ENCODE measurements at regions not wholly inside any gene's neighbourhood (a gene's known extent, or its start where the extent isn't known, plus 50 kb on each side); places are given as distances from the start of the nearest gene placed in this dataset.
"Not testable (repeated sequence)": the region's sequence is repeated elsewhere in the genome, so short reads cannot be mapped to it uniquely, and the experiment has no call there.

GRCh38 chr10:63033616-63034185, 99.4 kb upstream of the NRBF2 start:
- POLR2A ChIA-PET; CTCF ChIA-PET; H3K36me3 Mint-ChIP-seq (ENCODE audit: low read depth): not testable (repeated sequence)

GRCh38 chr10:63030536-63030935, 102.6 kb upstream of the NRBF2 start:
- H3K9me3 Mint-ChIP-seq (ENCODE audit: insufficient read depth) = peaks cover 3% of the 10 kb centered on the region

More at GRCh38 chr10:63033616-63034185, 99.4 kb upstream of the NRBF2 start:
- not testable (repeated sequence) for H3K27ac Mint-ChIP-seq; ATAC-seq; H3K9me3 Mint-ChIP-seq (ENCODE audit: insufficient read depth); H3K27me3 Mint-ChIP-seq (ENCODE audit: low read depth); H3K4me1 Mint-ChIP-seq (ENCODE audit: low read depth); DNase-seq; H3K4me3 Mint-ChIP-seq

GRCh38 chr10:63027531-63027930, 105.6 kb upstream of the NRBF2 start:
- ChIA-PET POLR2A (no interaction called here), CTCF (no interaction called here)
- H3K27ac Mint-ChIP-seq = no peak overlapping the region
- H3K27me3 Mint-ChIP-seq (ENCODE audit: low read depth) = peaks cover 4% of the 10 kb centered on the region
- DNase-seq (no peak), ATAC-seq (no peak)
- H3K36me3 Mint-ChIP-seq (ENCODE audit: low read depth) = no peaks in the 10 kb centered on the region
- H3K4me1 Mint-ChIP-seq (ENCODE audit: low read depth) = no peaks in the 10 kb centered on the region
- no peak overlapping the region for H3K4me3 Mint-ChIP-seq
- H3K9me3 Mint-ChIP-seq (ENCODE audit: insufficient read depth) = no peaks in the 10 kb centered on the region

More at GRCh38 chr10:63030536-63030935, 102.6 kb upstream of the NRBF2 start:
- Mint-ChIP-seq H3K27ac (no peak overlapping the region), H3K4me3 (no peak overlapping the region), H3K4me1 (ENCODE audit: low read depth) (no peaks in the 10 kb centered on the region), H3K27me3 (ENCODE audit: low read depth) (peaks cover 4% of the 10 kb centered on the region), H3K36me3 (ENCODE audit: low read depth) (no peaks in the 10 kb centered on the region)
- DNase-seq (no peak), ATAC-seq (no peak)
- CTCF ChIA-PET = no interaction called here
- POLR2A ChIA-PET = no interaction called here

GRCh38 chr10:63021225-63021624, 111.9 kb upstream of the NRBF2 start:
- H3K36me3 Mint-ChIP-seq (ENCODE audit: low read depth) = no peaks in the 10 kb centered on the region
- no peak for ATAC-seq
- H3K27ac Mint-ChIP-seq = no peak overlapping the region
- DNase-seq = no peak
- ChIA-PET CTCF (no interaction called here), POLR2A (no interaction called here)
- H3K27me3 Mint-ChIP-seq (ENCODE audit: low read depth) = peaks cover 2% of the 10 kb centered on the region
- H3K9me3 Mint-ChIP-seq (ENCODE audit: insufficient read depth) = no peaks in the 10 kb centered on the region
- no peaks in the 10 kb centered on the region for H3K4me1 Mint-ChIP-seq (ENCODE audit: low read depth)
- H3K4me3 Mint-ChIP-seq = no peak overlapping the region

GRCh38 chr10:63013755-63014154, 119.4 kb upstream of the NRBF2 start:
- CTCF ChIA-PET = no interaction called here
- peaks cover 7% of the 10 kb centered on the region for H3K27me3 Mint-ChIP-seq (ENCODE audit: low read depth)
- POLR2A ChIA-PET = interaction anchor here (0.5 kb wide), 1 partner anchor 1830 kb away, joined by 3 read pairs; no protein-coding TSS in a partner anchor
- no peaks in the 10 kb centered on the region for H3K36me3 Mint-ChIP-seq (ENCODE audit: low read depth)
- DNase-seq (no peak), ATAC-seq (no peak)
- no peak overlapping the region for H3K4me3 Mint-ChIP-seq
- H3K4me1 Mint-ChIP-seq (ENCODE audit: low read depth) = no peaks in the 10 kb centered on the region
- no peak overlapping the region for H3K27ac Mint-ChIP-seq
- H3K9me3 Mint-ChIP-seq (ENCODE audit: insufficient read depth) = no peaks in the 10 kb centered on the region

- Mint-ChIP-seq H3K9me3 (ENCODE audit: insufficient read depth) (no peaks in the 10 kb centered on the region), H3K4me1 (ENCODE audit: low read depth) (no peaks in the 10 kb centered on the region), H3K36me3 (ENCODE audit: low read depth) (no peaks in the 10 kb centered on the region), H3K4me3 (no peak overlapping the region), H3K27ac (no peak overlapping the region), H3K27me3 (ENCODE audit: low read depth) (peaks cover 7% of the 10 kb centered on the region)
- ATAC-seq (no peak), DNase-seq (no peak)
- POLR2A ChIA-PET = no interaction called here
- CTCF ChIA-PET = no interaction called here
These were observed 120.5 kb upstream of the NRBF2 start for GRCh38 chr10:63012623-63013022.

- DNase-seq = no peak
- Mint-ChIP-seq H3K27me3 (ENCODE audit: low read depth) (peaks cover 12% of the 10 kb centered on the region), H3K27ac (no peak overlapping the region), H3K4me3 (no peak overlapping the region), H3K4me1 (ENCODE audit: low read depth) (no peaks in the 10 kb centered on the region), H3K36me3 (ENCODE audit: low read depth) (no peaks in the 10 kb centered on the region), H3K9me3 (ENCODE audit: insufficient read depth) (no peaks in the 10 kb centered on the region)
- POLR2A ChIA-PET = no interaction called here
- ATAC-seq = no peak
- CTCF ChIA-PET = no interaction called here
These were observed 122.9 kb upstream of the NRBF2 start for GRCh38 chr10:63010203-63010602.

GRCh38 chr10:63008491-63008890, 124.6 kb upstream of the NRBF2 start:
- Mint-ChIP-seq H3K27me3 (ENCODE audit: low read depth) (peaks cover 10% of the 10 kb centered on the region), H3K4me3 (no peak overlapping the region), H3K9me3 (ENCODE audit: insufficient read depth) (no peaks in the 10 kb centered on the region), H3K4me1 (ENCODE audit: low read depth) (no peaks in the 10 kb centered on the region), H3K36me3 (ENCODE audit: low read depth) (no peaks in the 10 kb centered on the region), H3K27ac (no peak overlapping the region)
- DNase-seq = no peak
- ChIA-PET POLR2A (no interaction called here), CTCF (no interaction called here)
- no peak for ATAC-seq

GRCh38 chr10:63007112-63007511, 126.0 kb upstream of the NRBF2 start:
- Mint-ChIP-seq H3K36me3 (ENCODE audit: low read depth) (no peaks in the 10 kb centered on the region), H3K9me3 (ENCODE audit: insufficient read depth) (no peaks in the 10 kb centered on the region), H3K4me1 (ENCODE audit: low read depth) (no peaks in the 10 kb centered on the region), H3K4me3 (no peak overlapping the region), H3K27me3 (ENCODE audit: low read depth) (peaks cover 11% of the 10 kb centered on the region), H3K27ac (no peak overlapping the region)
- ChIA-PET POLR2A (no interaction called here), CTCF (no interaction called here)
- DNase-seq (no peak), ATAC-seq (no peak)

GRCh38 chr10:63005246-63005645, 127.9 kb upstream of the NRBF2 start:
- ChIA-PET CTCF (interaction anchor here (0.9 to 1.9 kb wide), 4 partner anchors 79 to 715 kb away, joined by 3 to 5 read pairs (median 3); no protein-coding TSS in a partner anchor), POLR2A (no interaction called here)
- Mint-ChIP-seq H3K27me3 (ENCODE audit: low read depth) (peaks cover 12% of the 10 kb centered on the region), H3K27ac (no peak overlapping the region), H3K4me3 (no peak overlapping the region), H3K4me1 (ENCODE audit: low read depth) (no peaks in the 10 kb centered on the region), H3K9me3 (ENCODE audit: insufficient read depth) (no peaks in the 10 kb centered on the region), H3K36me3 (ENCODE audit: low read depth) (no peaks in the 10 kb centered on the region)
- DNase-seq = no peak
- no peak for ATAC-seq

- no peak for ATAC-seq
- no peak overlapping the region for H3K27ac Mint-ChIP-seq
- POLR2A ChIA-PET = no interaction called here
These were observed 129.2 kb upstream of the NRBF2 start for GRCh38 chr10:63003816-63004453.

GRCh38 chr10:62996925-62997324, 136.2 kb upstream of the NRBF2 start:
- no peak overlapping the region for H3K27ac Mint-ChIP-seq
- CTCF ChIA-PET = no interaction called here
- peaks cover 11% of the 10 kb centered on the region for H3K4me1 Mint-ChIP-seq (ENCODE audit: low read depth)
- POLR2A ChIA-PET = no interaction called here
- H3K4me3 Mint-ChIP-seq = no peak overlapping the region
- DNase-seq (no peak), ATAC-seq (no peak)
- no peaks in the 10 kb centered on the region for H3K27me3 Mint-ChIP-seq (ENCODE audit: low read depth)
- no peaks in the 10 kb centered on the region for H3K9me3 Mint-ChIP-seq (ENCODE audit: insufficient read depth)
- H3K36me3 Mint-ChIP-seq (ENCODE audit: low read depth) = no peaks in the 10 kb centered on the region

More at GRCh38 chr10:63003816-63004453, 129.2 kb upstream of the NRBF2 start:
- CTCF ChIA-PET = no interaction called here
- no peak for DNase-seq
- no peaks in the 10 kb centered on the region for H3K4me1 Mint-ChIP-seq (ENCODE audit: low read depth)
- no peak overlapping the region for H3K4me3 Mint-ChIP-seq
- no peaks in the 10 kb centered on the region for H3K9me3 Mint-ChIP-seq (ENCODE audit: insufficient read depth)
- H3K36me3 Mint-ChIP-seq (ENCODE audit: low read depth) = no peaks in the 10 kb centered on the region
- peaks cover 12% of the 10 kb centered on the region for H3K27me3 Mint-ChIP-seq (ENCODE audit: low read depth)

GRCh38 chr10:62996516-62996915, 136.6 kb upstream of the NRBF2 start:
- ATAC-seq = no peak
- peaks cover 11% of the 10 kb centered on the region for H3K4me1 Mint-ChIP-seq (ENCODE audit: low read depth)
- no peaks in the 10 kb centered on the region for H3K36me3 Mint-ChIP-seq (ENCODE audit: low read depth)
- ChIA-PET CTCF (no interaction called here), POLR2A (no interaction called here)
- H3K9me3 Mint-ChIP-seq (ENCODE audit: insufficient read depth) = no peaks in the 10 kb centered on the region
- H3K4me3 Mint-ChIP-seq = no peak overlapping the region
- no peak overlapping the region for H3K27ac Mint-ChIP-seq
- H3K27me3 Mint-ChIP-seq (ENCODE audit: low read depth) = no peaks in the 10 kb centered on the region
- DNase-seq = no peak
